ENCODE measurements at regions not wholly inside any gene's neighbourhood (a gene's known extent, or its start where the extent isn't known, plus 50 kb on each side); places are given as distances from the start of the nearest gene placed in this dataset.

DNA sequence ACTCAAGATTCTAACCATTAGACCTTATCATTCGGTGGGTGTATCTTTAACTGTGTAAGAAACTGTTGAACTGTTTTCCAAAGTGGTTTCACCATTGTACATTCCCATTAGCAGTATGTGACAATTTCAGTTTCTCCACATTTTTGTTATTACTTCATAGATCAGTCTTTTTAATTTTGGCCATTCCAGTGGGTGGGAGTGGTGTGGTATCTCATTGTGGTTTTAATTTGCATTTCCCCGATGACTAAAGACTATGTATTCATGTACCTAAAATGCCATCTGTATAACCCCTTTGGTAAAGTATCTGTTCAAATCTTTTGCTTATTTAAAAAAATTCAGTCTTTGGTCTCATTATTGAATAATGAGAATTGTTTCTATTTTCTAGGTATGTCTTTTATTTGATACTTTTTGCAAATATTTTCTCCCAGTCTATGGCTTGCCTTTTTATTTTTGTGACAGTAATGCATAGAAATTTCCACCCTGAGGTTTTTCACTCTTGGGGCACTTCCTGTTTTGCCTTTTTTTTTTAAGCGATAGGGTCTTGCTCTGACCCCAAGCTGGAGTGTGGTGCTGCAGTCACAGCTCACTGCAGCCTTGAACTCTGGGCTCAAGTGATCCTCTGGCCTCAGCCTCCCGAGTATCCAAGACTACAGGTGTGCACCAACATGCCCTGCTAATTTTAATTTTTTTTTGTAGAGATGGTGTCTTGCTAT, 141.1 kb upstream of the ITGB1 start:
- peak; percentile 13 for DNase-seq
- Histone ChIP-seq H2AK9ac (replicated peaks; ENCODE audit: low read depth, low read length, poor library complexity) (no peak overlapping the region), H4K20me1 (ENCODE audit: insufficient read depth, low read length) (no peaks in the 10 kb centered on the region), H3K36me3 (ENCODE audit: control insufficient read depth, insufficient read depth, low read length) (no peaks in the 10 kb centered on the region), H3K14ac (replicated peaks; ENCODE audit: low read depth, low read length) (peak overlapping the region; percentile 33), H2BK120ac (ENCODE audit: low read depth, low read length) (peak overlapping the region; percentile 72; the same call in 1 of the 2 replicates), H3K9me1 (ENCODE audit: insufficient read depth, low read length) (peaks cover 4% of the 10 kb centered on the region; the same call in 1 of the 2 replicates), H3K4me3 (ENCODE audit: insufficient read depth, low read depth, low read length) (no peak overlapping the region), H3K4ac (ENCODE audit: low read depth, low read length) (0 out of 2 replicates have a peak overlapping the region, but pooled peaks have one; percentile 61), H4K91ac (ENCODE audit: insufficient read depth, low read depth, low read length) (no peak overlapping the region), H2BK15ac (ENCODE audit: low read depth, low read length) (no peak overlapping the region; the same call in 2 of the 3 replicates), H3K4me1 (ENCODE audit: control insufficient read depth, insufficient read depth, low read length) (peaks cover 4% of the 10 kb centered on the region; the same call in 1 of the 2 replicates), H3K18ac (ENCODE audit: low read depth, low read length) (no peak overlapping the region), H3K79me1 (ENCODE audit: low read depth in 1 of 2, low read length in 2 of 2) (no peaks in the 10 kb centered on the region), H3K9ac (ENCODE audit: low read depth, low read length) (no peak overlapping the region), H3K27me3 (ENCODE audit: control insufficient read depth, insufficient read depth, low read length) (no peaks in the 10 kb centered on the region), H3K4me2 (ENCODE audit: low read depth, low read length) (no peak overlapping the region), H2AK5ac (ENCODE audit: low read depth, low read length) (no peak overlapping the region), H3K56ac (ENCODE audit: extremely low read depth, insufficient read depth, low read length) (no peak overlapping the region), H3K9me3 (ENCODE audit: control insufficient read depth, insufficient read depth, low read length) (peaks cover 4% of the 10 kb centered on the region; the same call in 1 of the 2 replicates), H3K23ac (ENCODE audit: low read depth, low read length) (no peak overlapping the region), H4K8ac (ENCODE audit: low read depth in 2 of 2, low read length in 2 of 2) (peak overlapping the region; percentile 32 to 44; a peak in 1 of 4 replicates), H2BK5ac (ENCODE audit: low read depth, low read length, poor library complexity, severe bottlenecking) (peak overlapping the region; percentile 61), H2AFZ (replicated peaks; ENCODE audit: low read length, poor library complexity) (no peak overlapping the region), H3K27ac (ENCODE audit: insufficient read depth, low read length) (0 out of 2 replicates have a peak overlapping the region, but pooled peaks have one; percentile 20), H2BK20ac (ENCODE audit: low read depth, low read length) (peak overlapping the region; percentile 76; the same call in 1 of the 2 replicates), H4K5ac (ENCODE audit: low read depth, low read length) (no peak overlapping the region)
- ATAC-seq (ENCODE audit: low read depth): no peak
- TF ChIP-seq MAFK (IDR thresholded peaks at IDR 0.05; ENCODE audit: low read depth, low read length) (no peak), ELK1 (IDR thresholded peaks at IDR 0.05; ENCODE audit: borderline replicate concordance, low read depth, low read length) (no peak), BHLHE40 (IDR thresholded peaks at IDR 0.05; ENCODE audit: low read depth, low read length) (no peak)
- ChIA-PET POLR2A (ENCODE audit: unreplicated experiment) (no interaction called here), CTCF (interaction anchor here (0.6 kb wide), 2 partner anchors 49 to 1456 kb away, joined by 3 to 6 read pairs; no protein-coding TSS in a partner anchor)
- intact Hi-C loops (cut with micrococcal nuclease) (no loop called here), dilution Hi-C loops (cut with HindIII; ENCODE audit: low sequenced_read_pairs, unreplicated experiment) (no loop called here), in situ Hi-C loops (cut with MboI; ENCODE audit: low sequenced_read_pairs) (no loop called here)
- no TSS peak for BruUV-seq (replicated peaks)
- no CpG with 5 or more reads among the region's 4 CpGs for WGBS, 2 experiments (ENCODE audit: extremely low coverage in 2 of 2, insufficient read length in 1 of 2)
